ENCODE measurements at regions not wholly inside any gene's neighbourhood (a gene's known extent, or its start where the extent isn't known, plus 50 kb on each side); places are given as distances from the start of the nearest gene placed in this dataset.
"Not testable (repeated sequence)": the region's sequence is repeated elsewhere in the genome, so short reads cannot be mapped to it uniquely, and the experiment has no call there.

GRCh38 chr4:67328393-67328792 lies 216.9 kb downstream of the CENPC start:
- DNase-seq = no peak

- no peak for DNase-seq
These were observed 217.4 kb downstream of the CENPC start for GRCh38 chr4:67328018-67328278.

- DNase-seq = peak; percentile 27
These were observed 217.9 kb downstream of the CENPC start for GRCh38 chr4:67327245-67328017.

DNA sequence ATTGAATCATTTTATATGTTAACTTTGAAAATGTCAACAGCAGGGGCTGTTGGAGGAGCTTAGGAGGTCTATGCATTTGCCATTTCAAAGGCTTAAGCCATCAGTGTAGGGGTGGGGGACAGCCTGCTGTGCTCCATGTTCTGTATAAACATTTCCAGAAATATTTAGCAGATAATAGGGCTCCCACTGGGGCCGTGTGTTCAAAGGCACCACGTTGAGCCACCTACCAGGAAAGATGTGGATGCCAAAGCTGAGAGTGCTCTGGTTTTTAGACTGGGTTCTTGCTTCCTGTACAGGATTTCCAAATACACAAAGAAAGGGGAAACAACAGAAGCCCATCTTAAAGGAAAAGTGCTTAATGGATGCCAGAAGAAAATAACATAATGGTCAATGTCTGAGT lies 219.5 kb downstream of the CENPC start:
- DNase-seq = no peak

DNA sequence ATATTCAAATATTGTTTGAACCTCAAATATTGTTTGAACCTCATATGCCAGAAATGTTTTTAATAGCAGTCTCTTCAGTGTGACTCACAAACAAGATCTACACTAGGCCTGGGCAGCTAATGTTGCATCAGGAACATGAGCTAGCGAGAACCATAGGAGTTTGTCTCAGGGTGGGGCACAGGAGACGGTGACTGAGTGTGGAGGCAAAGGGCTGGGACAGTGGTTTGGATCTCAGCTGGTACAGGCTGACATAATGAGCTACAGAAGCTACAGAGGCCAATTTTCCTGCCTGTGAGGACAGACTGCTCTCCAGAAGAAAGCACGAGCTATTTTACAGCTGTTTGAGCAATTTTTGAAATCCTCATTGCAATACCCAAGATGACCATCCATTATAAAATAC lies 224.7 kb downstream of the CENPC start:
- no peak for DNase-seq

DNA sequence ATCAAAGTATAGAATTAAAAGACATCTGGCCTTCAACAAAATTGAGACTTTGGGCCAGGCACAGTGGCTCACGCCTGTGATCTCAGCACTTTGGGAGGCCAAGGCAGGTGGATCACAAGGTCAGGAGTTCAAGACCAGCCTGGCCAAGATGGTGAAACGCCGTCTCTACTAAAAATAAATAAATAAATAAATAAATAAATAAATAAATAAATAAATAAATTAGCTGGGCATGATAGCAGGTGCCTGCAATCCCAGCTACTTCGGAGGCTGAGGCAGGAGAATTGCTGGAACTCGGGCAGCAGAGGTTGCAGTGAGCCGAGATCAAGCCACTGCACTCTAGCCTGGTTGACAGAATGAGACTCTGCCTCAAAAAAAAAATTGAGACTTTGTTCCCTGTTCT lies 225.7 kb downstream of the CENPC start:
- not testable (repeated sequence) for DNase-seq

DNA sequence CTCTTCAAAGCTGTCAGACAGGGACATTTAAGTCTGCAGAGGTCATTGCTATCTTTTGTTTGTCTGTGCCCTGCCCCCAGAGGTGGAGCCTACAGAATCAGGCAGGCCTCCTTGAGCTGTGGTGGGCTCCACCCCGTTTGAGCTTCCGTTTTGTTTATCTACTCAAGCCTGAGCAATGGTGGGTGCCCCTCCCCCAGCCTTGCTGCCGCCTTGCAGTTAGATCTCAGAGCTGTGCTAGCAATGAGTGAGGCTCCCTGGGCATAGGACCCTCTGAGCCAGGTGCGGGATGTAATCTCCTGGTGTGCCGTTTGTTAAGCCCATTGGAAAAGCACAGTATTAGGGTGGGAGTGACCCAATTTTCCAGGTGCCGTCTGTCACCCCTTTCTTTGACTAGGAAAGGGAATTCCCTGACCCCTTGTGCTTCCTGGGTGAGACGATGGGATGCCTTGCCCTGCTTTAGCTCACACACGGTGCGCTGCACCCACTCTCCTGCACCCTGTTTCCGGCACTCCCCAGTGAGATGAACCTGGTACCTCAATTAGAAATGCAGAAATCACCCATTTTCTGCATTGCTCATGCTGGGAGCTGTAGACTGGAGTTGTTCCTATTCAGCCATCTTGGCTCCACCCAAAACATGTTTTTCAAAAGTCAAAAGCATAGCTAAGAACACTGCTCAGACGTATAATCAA lies 244.7 kb downstream of the CENPC start:
- DNase-seq = not testable (repeated sequence)

DNA sequence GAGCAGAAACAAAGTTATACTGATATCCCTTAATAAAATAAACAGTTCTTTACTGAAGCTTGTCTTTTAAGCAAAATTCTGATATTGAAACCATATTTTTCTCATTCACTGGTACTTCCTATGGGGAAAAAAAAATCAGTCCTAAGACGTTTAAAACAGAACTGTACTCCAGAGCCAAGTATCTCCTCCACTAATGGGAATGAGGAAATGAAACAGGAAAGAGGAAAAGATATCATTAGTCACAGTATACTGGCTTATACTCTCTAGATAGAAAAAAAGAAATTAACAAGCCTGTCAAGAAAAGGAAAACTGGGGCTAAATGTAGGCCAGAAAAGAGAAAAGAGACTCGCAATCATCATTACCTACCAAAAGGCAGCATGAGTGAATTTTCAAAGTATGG lies 252.7 kb downstream of the CENPC start:
- DNase-seq = no peak

- no peak for DNase-seq
These were observed 253.3 kb downstream of the CENPC start for GRCh38 chr4:67292045-67292444.

DNA sequence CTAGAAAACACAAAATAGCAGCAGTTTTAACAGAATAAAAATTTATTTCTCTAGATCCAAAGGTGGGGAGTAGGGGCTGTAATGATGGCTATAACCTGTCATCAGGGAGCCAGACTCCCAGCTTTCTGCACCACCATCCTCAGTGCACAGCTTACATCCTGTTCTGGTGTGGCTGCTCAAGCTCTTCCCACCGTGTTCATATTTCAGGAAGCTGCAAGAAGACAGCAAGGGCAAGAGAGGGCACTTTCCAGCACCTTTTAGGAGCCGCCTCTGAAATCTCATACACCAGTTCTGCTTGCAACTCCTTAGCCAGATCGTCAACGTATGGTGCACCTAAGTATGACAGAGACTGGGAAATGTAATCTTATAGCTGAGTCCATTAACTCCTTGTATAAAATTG lies 253.7 kb downstream of the CENPC start:
- no peak for DNase-seq

DNA sequence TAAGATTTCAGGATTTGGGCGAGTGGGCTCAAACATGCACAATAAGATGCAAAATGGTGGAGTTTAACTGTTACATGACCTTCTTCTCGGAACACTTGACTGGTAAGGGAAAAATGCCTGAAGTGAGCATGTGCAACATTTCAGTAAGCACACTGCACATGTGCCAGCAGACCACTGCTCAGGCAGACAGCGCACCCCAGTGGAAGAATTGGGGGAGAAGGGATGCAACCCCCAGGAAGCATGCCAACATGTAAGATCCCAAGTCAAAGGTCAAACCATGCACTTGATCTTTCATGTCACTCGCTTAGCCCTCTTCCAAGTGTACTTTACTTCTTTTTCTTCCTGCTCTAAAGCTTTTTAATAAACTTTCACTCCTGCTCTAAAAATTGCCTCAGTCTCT lies 256.3 kb downstream of the CENPC start:
- DNase-seq = no peak

DNA sequence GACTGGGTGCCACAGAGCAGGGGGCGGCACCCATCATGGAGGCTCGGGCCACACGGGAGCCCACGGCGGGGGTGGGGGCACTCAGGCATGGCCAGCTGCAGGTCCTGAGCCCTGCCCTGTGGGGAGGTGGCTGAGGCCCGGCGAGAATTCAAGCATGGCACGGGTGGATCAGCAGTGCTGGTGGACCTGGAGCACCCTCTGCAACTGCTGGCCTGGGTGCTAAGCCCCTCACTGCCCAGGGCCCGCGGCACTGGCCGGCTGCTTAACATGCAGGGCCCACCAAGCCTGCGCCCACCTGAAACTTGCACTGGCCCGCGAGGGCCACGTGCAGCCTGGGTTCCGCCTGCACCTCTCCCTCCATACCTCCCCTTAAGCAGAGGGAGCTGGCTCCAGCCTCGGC lies 258.6 kb downstream of the CENPC start:
- no peak for DNase-seq

- no peak for DNase-seq
These were observed 262.6 kb downstream of the CENPC start for GRCh38 chr4:67282749-67283148.

DNA sequence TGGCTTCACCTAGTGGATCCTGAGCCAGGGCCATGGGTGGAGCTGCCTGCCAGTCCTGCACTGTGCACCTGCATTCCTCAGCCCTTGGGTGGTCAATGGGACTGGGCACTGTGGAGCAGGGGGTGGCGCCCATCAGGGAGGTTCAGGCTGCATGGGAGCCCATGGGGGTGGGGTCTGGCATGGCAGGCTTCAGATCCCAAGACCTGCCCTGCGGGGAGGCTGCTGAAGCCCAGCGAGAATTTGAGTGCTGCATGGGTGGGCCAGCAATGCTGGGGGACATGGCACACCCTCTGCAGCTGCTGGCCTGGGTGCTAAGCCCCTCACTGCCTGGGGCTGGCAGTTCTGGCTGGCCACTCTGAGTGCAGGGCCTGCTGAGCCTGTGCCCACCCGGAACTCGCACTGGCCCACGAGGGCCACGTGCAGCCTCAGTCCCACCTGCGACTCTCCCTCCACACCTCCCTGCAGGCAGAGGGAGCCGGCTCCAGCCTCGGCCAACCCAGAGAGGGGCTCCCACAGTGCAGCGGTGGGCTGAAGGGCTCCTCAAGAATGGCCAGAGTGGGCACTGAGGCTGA lies 270.0 kb downstream of the CENPC start:
- no peak for DNase-seq

DNA sequence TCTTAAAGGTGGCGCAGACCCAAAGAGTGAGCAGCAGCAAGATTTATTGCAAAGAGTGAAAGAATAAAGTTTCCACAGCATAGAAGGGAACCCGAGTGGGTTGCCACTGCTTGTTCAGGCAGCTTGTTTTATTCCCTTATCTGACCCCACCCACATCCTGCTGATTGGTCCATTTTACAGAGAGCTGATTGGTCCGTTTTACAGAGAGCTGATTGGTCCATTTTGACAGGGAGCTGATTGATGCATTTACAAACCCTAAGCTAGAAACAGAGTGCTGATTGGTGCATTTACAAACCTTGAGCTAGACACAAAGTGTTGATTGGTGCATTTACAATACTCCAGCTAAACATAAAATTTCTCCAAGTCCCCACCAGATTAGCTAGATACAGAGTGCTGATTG lies 270.6 kb downstream of the CENPC start:
- not testable (repeated sequence) for DNase-seq

DNA sequence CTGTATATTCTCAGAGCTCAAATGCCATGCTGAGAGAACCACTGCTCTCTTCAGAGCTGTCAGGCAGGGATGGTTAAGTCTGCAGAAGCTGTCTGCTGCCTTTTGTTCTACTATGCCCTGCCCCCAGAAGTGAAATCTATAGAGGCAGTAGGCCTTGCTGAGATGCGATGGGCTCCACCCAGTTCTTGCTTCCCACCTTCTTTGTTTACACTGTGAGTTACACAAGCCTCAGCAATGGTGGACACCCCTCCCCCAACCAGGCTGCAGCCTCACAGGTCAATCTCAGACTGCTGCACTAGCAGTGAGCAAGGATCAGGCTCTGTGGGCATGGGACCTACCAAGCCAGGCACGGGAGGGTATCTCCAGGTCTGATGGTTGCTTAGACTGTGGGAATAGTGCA lies 271.6 kb downstream of the CENPC start:
- no peak for DNase-seq

DNA sequence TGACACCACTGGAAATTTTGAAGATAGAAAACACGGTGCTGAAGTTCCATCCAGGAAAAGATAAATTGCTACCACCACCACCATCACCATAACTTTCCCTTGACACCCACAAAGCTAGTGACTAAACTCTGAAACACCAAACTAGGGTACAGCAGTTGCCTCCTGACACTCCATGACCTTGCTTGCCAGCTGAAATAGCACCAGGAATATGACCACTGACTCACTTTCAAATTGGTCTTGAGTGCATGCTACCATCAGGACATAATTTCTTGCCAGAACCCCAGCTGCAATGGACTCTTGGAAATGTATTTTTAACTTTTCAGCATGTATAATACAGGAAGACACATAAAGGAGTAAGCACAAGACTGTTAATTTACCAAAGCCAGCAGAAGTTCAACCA lies 283.3 kb downstream of the CENPC start:
- DNase-seq = no peak

- no peak for DNase-seq
These were observed 288.8 kb downstream of the CENPC start for GRCh38 chr4:67256388-67257043.

DNA sequence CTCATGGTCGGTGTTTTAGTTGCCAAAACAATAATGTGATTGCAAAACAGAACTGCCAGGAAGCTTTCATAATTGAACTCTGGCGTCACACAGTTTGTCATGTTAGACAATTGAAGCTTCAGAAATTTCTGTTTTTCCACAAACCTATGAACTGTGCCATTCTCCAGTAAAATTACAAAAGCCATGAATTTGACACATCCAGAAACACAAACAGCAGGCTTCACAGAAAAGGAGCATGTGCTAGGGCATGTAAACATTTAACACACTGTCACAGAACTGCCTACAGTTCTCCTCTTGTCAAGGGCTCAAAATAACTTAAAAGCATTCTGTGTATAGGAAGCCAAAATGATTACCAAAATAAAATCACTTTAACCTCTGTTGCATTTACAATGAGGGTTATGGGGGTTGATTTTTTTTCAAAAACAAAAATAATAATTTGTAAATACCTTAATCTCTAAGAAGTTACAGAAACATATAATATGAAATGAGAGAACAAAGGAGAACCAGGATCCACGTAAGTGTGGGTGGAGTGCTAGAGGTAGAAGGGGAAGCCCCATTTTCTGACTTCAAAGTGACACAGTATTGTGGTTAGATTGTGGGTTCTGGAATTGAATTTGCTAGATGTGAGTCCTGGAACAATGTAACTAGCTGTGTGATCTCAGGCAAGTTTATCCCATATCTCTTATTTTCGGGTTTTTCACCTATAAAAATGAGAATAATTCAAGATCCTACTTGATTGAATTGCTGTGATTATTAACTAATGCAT lies 295.0 kb downstream of the CENPC start:
- no peak for DNase-seq

- no peak for DNase-seq
These were observed 308.5 kb downstream of the CENPC start for GRCh38 chr4:67236788-67237187.

- no peak for DNase-seq
These were observed 309.0 kb downstream of the CENPC start for GRCh38 chr4:67236318-67236717.

DNA sequence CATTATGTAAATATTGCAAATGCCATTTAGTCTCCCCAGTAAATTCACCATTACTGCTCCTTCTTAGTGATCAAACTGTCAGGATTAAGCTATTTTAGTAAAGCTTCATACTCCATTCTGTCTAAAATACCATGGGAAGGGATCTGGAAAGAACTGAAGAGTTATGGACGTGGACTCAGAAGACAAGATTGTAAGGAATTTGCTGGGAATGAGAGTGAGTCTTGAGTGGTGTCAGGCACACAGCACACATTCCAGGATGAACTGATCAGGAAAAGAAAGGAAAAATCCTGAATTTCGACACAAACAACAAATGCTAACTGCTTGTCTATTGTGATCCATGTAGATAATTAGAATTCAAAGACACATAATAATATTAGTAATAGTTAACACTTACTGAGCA lies 311.0 kb downstream of the CENPC start:
- no peak for DNase-seq

- DNase-seq = no peak
These were observed 316.2 kb downstream of the CENPC start for GRCh38 chr4:67229148-67229547.
